HepG2 (cell line): ENCODE measurements at regions not wholly inside any gene's neighbourhood (a gene's known extent, or its start where the extent isn't known, plus 50 kb on each side); places are given as distances from the start of the nearest gene placed in this dataset.

Experiments used
- ATAC-seq: fragments of 200-7000 bp; cut with Tn5 transposase; 3 replicates; pipeline ENCODE4 v1.9.1; 2020; ENCODE audit warnings: mild to moderate bottlenecking, moderate library complexity
- BruUV-seq: library from RNA; stranded (reverse); fragments of 400-500 nt; replicated peaks from 2 replicates; lab custom pipeline; 2021; lab: Mats Ljungman, UMichigan
- CTCF ChIA-PET: fragments of 300-600 bp; formaldehyde crosslinking; extraction: SDS; loops from one replicate; lab custom pipeline; 2021; ENCODE audit warnings: low total read pairs, inconsistent platforms, low intra/inter-chr PET ratio; lab: Yijun Ruan, JAX
- POLR2A ChIA-PET: fragments of 350-600 bp; sonication (Branson Sonifier 250); formaldehyde crosslinking; loops from one replicate; lab custom pipeline; 2020; ENCODE audit warnings: antibody characterized with exemption, inconsistent platforms; lab: Yijun Ruan, JAX
- DNase-seq: peaks from one replicate; pipeline ENCODE4 v3.0.0-alpha.2; 2015; ENCODE audit warnings: low spot score
- FAIRE-seq: peaks from 3 replicates; lab custom pipeline; 2011; peaks lifted over from hg19 to GRCh38; lab: Jason Lieb, UNC
- H2AFZ ChIP-seq: one replicate; pipeline ENCODE4 v1.6.1; 2011; ENCODE audit warnings: low read length, inconsistent platforms
- H3K27ac ChIP-seq: fragments of 300-600 bp; 3 replicates; pipeline ENCODE4 v1.8.0; 2011; ENCODE audit warnings: mixed run types, mild to moderate bottlenecking, mixed read lengths, low read length, inconsistent platforms; ENCODE audit not compliant: insufficient read depth; ENCODE audit errors: extremely low read length
- H3K27me3 ChIP-seq, 2 experiments: fragments of 200-600 bp in 1 of 2; 2 replicates in 1 of 2; 3 replicates in 1 of 2; pipeline versions ENCODE4 v1.6.0 to v1.8.0; 2011; ENCODE audit warnings: low read length in 2 of 2, mild to moderate bottlenecking in 2 of 2, moderate library complexity in 2 of 2, inconsistent platforms in 1 of 2; ENCODE audit not compliant: insufficient read depth in 2 of 2, control insufficient read depth in 1 of 2
- H3K36me3 ChIP-seq, 2 experiments: fragments of 200-600 bp in 1 of 2; replicated peaks in 1 of 2; 2 replicates in 1 of 2; 3 replicates in 1 of 2; pipeline versions ENCODE4 v1.5.1 to v1.8.0; 2011; ENCODE audit warnings: low read length in 2 of 2, inconsistent platforms in 1 of 2; ENCODE audit not compliant: insufficient read depth in 2 of 2, control insufficient read depth in 1 of 2
- H3K4me1 ChIP-seq: 2 replicates; pipeline ENCODE4 v1.5.1; 2012; ENCODE audit warnings: low read length, inconsistent platforms; ENCODE audit not compliant: insufficient read depth
- H3K4me2 ChIP-seq: 2 replicates; pipeline ENCODE4 v1.6.0; 2011; ENCODE audit warnings: low read depth, low read length, inconsistent platforms
- H3K4me3 ChIP-seq, 3 experiments: fragments of 200-600 bp in 1 of 3; sonication (generic), shearing (Covaris generic) in 1 of 3; replicated peaks in 1 of 3; 2 replicates each; pipeline ENCODE4 v1.5.1; 2011 to 2016; ENCODE audit warnings: low read length in 3 of 3, inconsistent platforms in 2 of 3, low read depth in 2 of 3, mild to moderate bottlenecking in 2 of 3, control low read depth in 1 of 3, mixed read lengths in 1 of 3; ENCODE audit not compliant: insufficient read depth in 1 of 3
- H3K79me2 ChIP-seq: one replicate; pipeline ENCODE4 v1.6.1; 2011; ENCODE audit warnings: low read length, inconsistent platforms; ENCODE audit not compliant: insufficient read depth
- H3K9ac ChIP-seq: 2 replicates; pipeline ENCODE4 v1.6.0; 2011; ENCODE audit warnings: mild to moderate bottlenecking, low read depth, low read length, inconsistent platforms; ENCODE audit not compliant: insufficient read depth
- H3K9me3 ChIP-seq: 2 replicates; pipeline ENCODE4 v1.5.1; 2012; ENCODE audit warnings: mild to moderate bottlenecking, low read length
- H4K20me1 ChIP-seq: 2 replicates; pipeline ENCODE4 v1.6.0; 2011; ENCODE audit warnings: inconsistent platforms, mild to moderate bottlenecking, low read length, moderate library complexity; ENCODE audit not compliant: insufficient read depth
- ATM ChIP-seq: fragments of 450-650 bp; IDR thresholded peaks from 2 replicates; pipeline ENCODE4 v1.7.1; 2017; ENCODE audit warnings: mild to moderate bottlenecking, borderline replicate concordance
- GMEB1 ChIP-seq: sonication (generic); formaldehyde crosslinking; IDR thresholded peaks from 2 replicates; pipeline ENCODE4 v1.5.1; 2020; ENCODE audit warnings: missing genetic modification reagents, mild to moderate bottlenecking, borderline replicate concordance
- IKZF1 ChIP-seq: fragments of 450-650 bp; IDR thresholded peaks from 2 replicates; pipeline ENCODE4 v1.7.1; 2016
- IKZF4 ChIP-seq: sonication (generic); formaldehyde crosslinking; IDR thresholded peaks from 2 replicates; pipeline ENCODE4 v1.5.1; 2020; ENCODE audit warnings: borderline replicate concordance, mild to moderate bottlenecking, low read depth, missing genetic modification reagents; ENCODE audit errors: not compliant biosample characterization
- JDP2 ChIP-seq: sonication (generic); formaldehyde crosslinking; IDR thresholded peaks from 2 replicates; pipeline ENCODE4 v1.8.1; 2022; ENCODE audit warnings: missing genetic modification reagents, borderline replicate concordance
- KAT2B ChIP-seq: fragments of 150-350 bp; IDR thresholded peaks from 2 replicates; pipeline ENCODE4 v1.6.1; 2014; ENCODE audit warnings: low read depth, low read length, borderline replicate concordance
- NCOA2 ChIP-seq: sonication (generic); formaldehyde crosslinking; IDR thresholded peaks from 2 replicates; pipeline ENCODE4 v1.8.0; 2022; ENCODE audit warnings: inconsistent platforms
- NR1H2 ChIP-seq: sonication (generic); formaldehyde crosslinking; IDR thresholded peaks from 2 replicates; pipeline ENCODE4 v1.8.1; 2022; ENCODE audit warnings: low read depth, missing genetic modification reagents, borderline replicate concordance
- PLRG1 ChIP-seq: fragments of 450-650 bp; conservative IDR thresholded peaks from 2 replicates; pipeline ENCODE4 v1.6.1; 2016
- RARA ChIP-seq: IDR thresholded peaks from 2 replicates; pipeline ENCODE4 v1.6.1; 2016; ENCODE audit warnings: missing genetic modification reagents, missing compliant biosample characterization
- RFXANK ChIP-seq: IDR thresholded peaks from 2 replicates; pipeline ENCODE4 v1.6.1; 2016
- TGIF2 ChIP-seq: IDR thresholded peaks from 2 replicates; pipeline ENCODE4 v1.6.1; 2016; ENCODE audit warnings: control low read depth, missing compliant biosample characterization
- TRIM24 ChIP-seq: sonication (generic); formaldehyde crosslinking; IDR thresholded peaks from 2 replicates; pipeline ENCODE4 v1.8.0; 2022; ENCODE audit warnings: mild to moderate bottlenecking, missing genetic modification reagents
- YY1 ChIP-seq: IDR thresholded peaks from 2 replicates; pipeline ENCODE4 v1.6.1; 2011; ENCODE audit warnings: low read length, low read depth, moderate library complexity, mild to moderate bottlenecking; ENCODE audit not compliant: insufficient read depth, insufficient replicate concordance
- ZNF234 ChIP-seq: sonication (generic); formaldehyde crosslinking; conservative IDR thresholded peaks from 2 replicates; pipeline ENCODE4 v1.5.1; 2020; ENCODE audit warnings: mild to moderate bottlenecking, missing genetic modification reagents
- ZNF337 ChIP-seq: sonication (generic); formaldehyde crosslinking; IDR thresholded peaks from 2 replicates; pipeline ENCODE4 v1.5.1; 2020; ENCODE audit warnings: missing genetic modification reagents, low read depth, mild to moderate bottlenecking, borderline replicate concordance
- ZNF362 ChIP-seq: sonication (generic); formaldehyde crosslinking; IDR thresholded peaks from 2 replicates; pipeline ENCODE4 v1.4.0; 2020; ENCODE audit warnings: missing genetic modification reagents, mild to moderate bottlenecking, borderline replicate concordance
- ZNF547 ChIP-seq: sonication (generic); formaldehyde crosslinking; IDR thresholded peaks from 2 replicates; pipeline ENCODE4 v1.5.1; 2020; ENCODE audit warnings: mild to moderate bottlenecking, missing genetic modification reagents
- ZNF839 ChIP-seq: sonication (generic); formaldehyde crosslinking; IDR thresholded peaks from 2 replicates; pipeline ENCODE4 v1.4.0; 2020; ENCODE audit warnings: missing genetic modification reagents, mild to moderate bottlenecking, borderline replicate concordance
- ZNF850 ChIP-seq: sonication (generic); formaldehyde crosslinking; conservative IDR thresholded peaks from 2 replicates; pipeline ENCODE4 v1.9.0; 2021; ENCODE audit warnings: mild to moderate bottlenecking, missing genetic modification reagents
- WGBS: methylation state at CpG from one replicate; pipeline ENCODE4 v1.1.6; 2017; ENCODE audit warnings: low lambda C conversion rate; 5-methylcytosine and 5-hydroxymethylcytosine counted together
- in situ Hi-C: cut with HindIII; loops from 2 replicates; pipeline ENCODE4 v1.10.0; 2017; ENCODE audit warnings: low pct_unique_long_range_greater_than_20kb; ENCODE audit not compliant: extremely low pct_ligation_motif_present
- intact Hi-C: fragments of 100-400 bp; cut with micrococcal nuclease; formaldehyde crosslinking; loops from one replicate; pipeline ENCODE4 v1.10.0; 2022; ENCODE audit not compliant: unreplicated experiment

- in situ Hi-C loops, result no loop called here
- Histone ChIP-seq H3K27ac (no peak overlapping the region), H3K4me3 (no peak overlapping the region), H2AFZ (no peak overlapping the region), H3K9ac (no peak overlapping the region), H3K27me3 (no peaks in the 10 kb centered on the region), H3K4me1 (no peaks in the 10 kb centered on the region), H3K36me3 (no peaks in the 10 kb centered on the region), H3K4me2 (no peak overlapping the region), H3K9me3 (no peaks in the 10 kb centered on the region), H3K79me2 (no peaks in the 10 kb centered on the region), H4K20me1 (no peaks in the 10 kb centered on the region)
- no peak for ATAC-seq
- TF ChIP-seq ATM, result no peak
- TF ChIP-seq PLRG1, result no peak
- no peak for TF ChIP-seq YY1
- TF ChIP-seq ZNF850 (CRISPR knock-in tag), result no peak
- no peak for TF ChIP-seq KAT2B
- no peak for TF ChIP-seq NR1H2 (CRISPR knock-in tag)
- TF ChIP-seq NCOA2, result no peak
- no peak for TF ChIP-seq ZNF547 (CRISPR knock-in tag)
- no peak for TF ChIP-seq RARA (CRISPR knock-in tag)
- TF ChIP-seq ZNF337 (CRISPR knock-in tag), result no peak
- no peak for TF ChIP-seq TGIF2
- no peak for TF ChIP-seq ZNF234 (CRISPR knock-in tag)
- no peak for TF ChIP-seq JDP2
- no peak for TF ChIP-seq ZNF362 (CRISPR knock-in tag)
- no peak for TF ChIP-seq TRIM24 (CRISPR knock-in tag)
- no peak for TF ChIP-seq ZNF839 (CRISPR knock-in tag)
- TF ChIP-seq RFXANK (CRISPR knock-in tag), result no peak
- no peak for TF ChIP-seq IKZF1
- TF ChIP-seq GMEB1 (CRISPR knock-in tag), result no peak
- no peak for TF ChIP-seq IKZF4 (CRISPR knock-in tag)
- no peak for DNase-seq
- whole genome bisulfite sequencing, result 12% methylated on average over 5 of the region's 5 CpGs
- CTCF ChIA-PET, result no interaction called here
- FAIRE-seq, result no peak
- intact Hi-C loops, result no loop called here
- POLR2A ChIA-PET, result no interaction called here
- BruUV-seq, result no TSS peak
These were observed 60.7 kb downstream of the SLC24A2 start for GRCh38 chr9:19728101-19728500.
